ENCODE measurements at regions not wholly inside any gene's neighbourhood (a gene's known extent, or its start where the extent isn't known, plus 50 kb on each side); places are given as distances from the start of the nearest gene placed in this dataset.

GRCh38 chr1:57910305-57910704 lies 486.4 kb upstream of the DAB1 start:
- H3K4me3 ChIP-seq (ENCODE audit: low read depth, low read length) = no peak overlapping the region
- TF ChIP-seq CTCF (IDR thresholded peaks at IDR 0.05; ENCODE audit: borderline replicate concordance, insufficient read depth, low read depth, low read length) = no peak

- TF ChIP-seq CTCF (IDR thresholded peaks at IDR 0.05; ENCODE audit: borderline replicate concordance, insufficient read depth, low read depth, low read length) = no peak
- H3K4me3 ChIP-seq (ENCODE audit: low read depth, low read length) = no peak overlapping the region
These were observed 484.5 kb upstream of the DAB1 start for GRCh38 chr1:57908147-57908890.

- no peak for TF ChIP-seq CTCF (IDR thresholded peaks at IDR 0.05; ENCODE audit: borderline replicate concordance, insufficient read depth, low read depth, low read length)
- no peak overlapping the region for H3K4me3 ChIP-seq (ENCODE audit: low read depth, low read length)
These were observed 477.5 kb upstream of the DAB1 start for GRCh38 chr1:57901208-57901919.

GRCh38 chr1:57898531-57898930 lies 474.7 kb upstream of the DAB1 start:
- H3K4me3 ChIP-seq (ENCODE audit: low read depth, low read length) = no peak overlapping the region
- TF ChIP-seq CTCF (IDR thresholded peaks at IDR 0.05; ENCODE audit: borderline replicate concordance, insufficient read depth, low read depth, low read length) = no peak

DNA sequence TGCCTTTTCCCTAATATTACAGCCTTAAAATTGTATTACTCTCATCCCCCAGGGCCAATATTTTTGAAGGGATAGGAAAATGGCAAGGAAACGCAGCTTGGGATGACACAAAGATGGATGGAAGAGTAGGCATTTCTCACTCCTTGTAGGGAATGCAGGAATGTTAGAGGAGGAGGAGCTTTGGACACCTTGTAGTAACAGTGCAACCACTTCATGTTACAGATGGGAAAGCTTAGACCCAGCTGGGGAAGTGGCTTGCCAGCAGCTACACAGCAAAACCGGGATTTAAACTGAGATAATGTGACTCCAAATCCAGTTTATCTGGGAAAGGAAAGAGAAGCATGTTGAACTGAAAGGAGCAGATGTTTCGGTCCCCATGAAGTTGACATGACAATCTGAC lies 473.7 kb upstream of the DAB1 start:
- H3K4me3 ChIP-seq (ENCODE audit: low read depth, low read length) = no peak overlapping the region
- no peak for TF ChIP-seq CTCF (IDR thresholded peaks at IDR 0.05; ENCODE audit: borderline replicate concordance, insufficient read depth, low read depth, low read length)

DNA sequence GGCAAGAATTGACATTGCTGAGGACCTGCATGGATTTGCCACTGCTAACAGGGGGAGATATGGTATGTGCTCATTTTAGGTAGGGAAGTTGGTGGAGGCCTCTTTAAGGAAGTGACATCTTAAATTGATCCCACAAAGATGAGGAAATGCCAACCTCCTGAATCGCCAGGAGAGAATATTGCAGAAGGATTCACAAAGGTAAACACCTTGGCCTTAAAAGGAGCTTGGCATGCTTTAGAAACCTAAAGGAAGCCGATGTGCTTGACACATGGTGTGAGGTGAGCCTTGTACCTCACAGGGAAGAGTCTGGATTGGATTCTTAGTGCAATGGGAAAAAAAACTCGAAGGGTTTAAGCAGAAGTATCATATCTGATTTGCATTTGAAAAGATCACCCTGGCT lies 470.5 kb upstream of the DAB1 start:
- no peak overlapping the region for H3K4me3 ChIP-seq (ENCODE audit: low read depth, low read length)
- no peak for TF ChIP-seq CTCF (IDR thresholded peaks at IDR 0.05; ENCODE audit: borderline replicate concordance, insufficient read depth, low read depth, low read length)
